NCI-H2227 (cell line): ENCODE measurements at regions not wholly inside any gene's neighbourhood (a gene's known extent, or its start where the extent isn't known, plus 50 kb on each side); places are given as distances from the start of the nearest gene placed in this dataset.

Experiments
- DNase-seq: peaks from one replicate; lab custom pipeline; 2025; ENCODE audit not compliant: unreplicated experiment; lab: John Stamatoyannopoulos, UW

- DNase-seq = no peak
These were observed 181.1 kb upstream of the SPEF2 start for GRCh38 chr5:35436400-35437057.

DNA sequence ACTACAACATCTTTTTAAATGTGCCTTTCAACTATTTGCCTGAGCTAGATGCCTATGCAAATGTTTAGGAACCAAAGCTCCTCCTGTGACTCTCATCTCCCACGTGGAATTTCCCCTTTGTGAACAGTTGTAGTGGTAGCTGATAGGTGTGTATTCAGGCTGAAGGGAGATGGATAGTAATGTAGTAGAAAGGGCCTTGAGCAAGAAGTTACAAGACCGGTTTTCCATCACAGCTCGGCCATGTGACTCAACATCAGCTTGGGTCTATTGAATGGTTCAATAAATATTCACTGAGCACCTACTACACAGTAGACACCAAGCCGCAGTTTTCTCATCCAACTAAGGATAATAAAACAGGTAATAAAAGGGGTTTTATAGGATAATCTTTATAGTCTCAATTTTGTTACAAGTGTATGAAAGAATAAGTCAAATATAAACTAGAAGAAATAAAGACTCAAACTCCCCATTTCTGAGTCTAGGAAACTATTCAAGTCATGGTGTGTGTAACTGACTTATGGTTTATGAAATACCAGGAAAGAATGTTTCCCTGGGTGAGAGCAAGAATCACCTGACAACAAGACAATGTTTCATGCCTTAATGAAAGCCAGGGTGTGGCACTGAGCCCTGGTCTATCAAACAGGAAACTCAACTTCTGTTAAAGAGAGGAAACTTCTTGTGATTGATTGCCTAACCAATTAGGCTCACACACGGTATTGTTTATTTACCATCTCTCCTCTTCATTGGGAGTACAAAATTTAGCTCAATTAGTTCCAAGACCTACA lies 187.1 kb upstream of the SPEF2 start:
- no peak for DNase-seq

- no peak for DNase-seq
These were observed 189.9 kb upstream of the PRLR start for GRCh38 chr5:35420200-35420599.

DNA sequence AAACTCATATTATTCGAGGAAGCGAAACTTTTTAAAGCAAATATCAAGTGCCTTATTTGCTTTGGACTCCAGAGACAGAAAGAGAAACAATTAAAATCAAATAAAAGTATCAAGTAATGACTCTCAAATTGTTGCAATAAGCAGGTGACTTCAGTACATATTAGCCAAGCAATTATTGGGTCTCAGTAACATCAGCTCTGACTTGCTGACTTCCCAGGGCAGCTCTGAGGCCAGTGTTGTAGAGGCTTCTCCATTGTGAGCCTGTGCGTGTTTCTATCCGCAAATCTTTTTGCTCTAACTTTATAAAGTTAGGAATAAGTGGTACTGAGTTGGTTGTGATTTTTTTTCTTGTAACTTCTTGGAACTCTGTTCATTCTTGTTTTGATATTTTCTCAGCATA lies 186.8 kb upstream of the PRLR start:
- no peak for DNase-seq

- no peak for DNase-seq
These were observed 186.1 kb upstream of the PRLR start for GRCh38 chr5:35416217-35416988.

GRCh38 chr5:35415309-35415708 lies 185.0 kb upstream of the PRLR start:
- no peak for DNase-seq

GRCh38 chr5:35409361-35409760 lies 179.1 kb upstream of the PRLR start:
- DNase-seq = no peak

- no peak for DNase-seq
These were observed 177.9 kb upstream of the PRLR start for GRCh38 chr5:35408146-35408545.

GRCh38 chr5:35407697-35408096 lies 177.4 kb upstream of the PRLR start:
- no peak for DNase-seq

- no peak for DNase-seq
These were observed 175.7 kb upstream of the PRLR start for GRCh38 chr5:35405938-35406337.

DNA sequence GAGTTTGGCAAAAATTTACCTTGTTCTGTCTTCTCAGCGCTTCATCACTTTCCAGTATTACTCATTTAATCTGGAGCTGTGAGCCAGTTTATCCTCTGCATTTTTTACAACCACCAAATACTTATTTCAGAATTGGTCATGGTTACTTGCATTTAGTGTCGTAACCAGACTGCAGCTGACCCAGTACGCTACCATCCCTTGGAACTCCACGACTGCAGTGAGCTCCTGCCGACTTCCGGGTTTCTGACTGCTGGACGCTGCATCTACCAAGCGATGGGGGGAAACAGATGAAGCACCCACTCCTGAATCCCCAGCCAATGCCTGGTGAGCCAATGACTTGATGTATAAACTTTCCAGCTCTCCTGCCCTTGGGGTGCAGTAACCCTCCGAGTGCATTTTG lies 174.4 kb upstream of the PRLR start:
- DNase-seq = no peak

- DNase-seq = no peak
These were observed 163.6 kb upstream of the PRLR start for GRCh38 chr5:35393901-35394300.

DNA sequence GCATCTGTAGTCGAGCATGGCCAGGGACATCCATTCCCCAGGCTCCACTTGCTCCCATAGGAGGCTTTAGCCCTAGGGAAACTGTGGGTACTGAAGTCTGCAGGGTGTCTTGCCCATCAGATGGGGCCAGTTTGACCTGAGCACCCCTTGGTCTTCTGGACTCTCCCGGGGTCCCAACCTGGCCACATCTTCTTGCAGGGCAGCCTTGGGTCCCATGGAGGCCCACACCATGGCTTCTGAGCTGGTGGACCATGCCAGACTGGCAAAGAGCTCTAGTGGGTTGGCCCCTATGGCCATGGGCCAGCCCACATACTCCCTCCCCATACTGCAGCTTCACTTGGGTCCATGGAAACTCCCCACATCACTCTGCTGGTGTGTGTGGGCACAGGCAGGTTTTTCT lies 154.4 kb upstream of the PRLR start:
- no peak for DNase-seq

- DNase-seq = no peak
These were observed 152.8 kb upstream of the PRLR start for GRCh38 chr5:35383041-35383440.

DNA sequence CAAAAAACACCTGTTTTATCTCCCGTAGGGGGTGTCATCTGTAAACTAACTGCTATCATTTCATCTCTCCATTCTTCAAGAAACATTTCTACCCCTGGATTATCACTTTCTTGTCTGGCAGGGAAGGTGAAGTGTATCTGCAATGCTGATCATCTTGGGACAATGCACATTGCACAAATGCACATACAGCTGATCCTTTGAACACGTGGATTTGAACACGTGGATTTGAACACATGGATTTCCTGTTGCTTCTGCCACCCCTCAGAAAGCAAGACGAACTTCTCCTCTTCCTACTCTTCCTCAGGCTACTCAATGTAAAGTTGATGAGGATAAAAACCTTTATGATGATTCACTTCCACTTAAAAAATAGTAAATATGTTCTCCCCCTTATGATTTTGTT lies 147.4 kb upstream of the PRLR start:
- DNase-seq = no peak

DNA sequence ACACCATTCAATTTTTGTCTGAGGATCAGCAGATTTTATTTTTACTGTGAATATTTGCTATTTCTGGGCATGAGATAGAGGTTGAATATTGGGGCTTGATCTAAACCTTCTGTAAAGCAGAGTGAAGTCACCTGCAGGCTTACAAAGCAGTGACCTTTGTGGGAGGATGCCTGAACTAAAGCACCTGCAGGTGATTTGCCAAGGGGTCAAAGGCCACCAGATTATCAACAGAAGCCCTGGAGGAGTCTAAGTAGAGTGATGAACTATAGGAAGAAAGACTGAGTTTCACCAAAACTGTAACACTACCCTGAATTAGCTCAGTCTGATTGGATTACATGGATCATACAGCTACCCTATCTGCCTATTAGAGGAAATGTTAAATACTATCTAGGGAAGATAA lies 144.3 kb upstream of the PRLR start:
- DNase-seq = no peak

DNA sequence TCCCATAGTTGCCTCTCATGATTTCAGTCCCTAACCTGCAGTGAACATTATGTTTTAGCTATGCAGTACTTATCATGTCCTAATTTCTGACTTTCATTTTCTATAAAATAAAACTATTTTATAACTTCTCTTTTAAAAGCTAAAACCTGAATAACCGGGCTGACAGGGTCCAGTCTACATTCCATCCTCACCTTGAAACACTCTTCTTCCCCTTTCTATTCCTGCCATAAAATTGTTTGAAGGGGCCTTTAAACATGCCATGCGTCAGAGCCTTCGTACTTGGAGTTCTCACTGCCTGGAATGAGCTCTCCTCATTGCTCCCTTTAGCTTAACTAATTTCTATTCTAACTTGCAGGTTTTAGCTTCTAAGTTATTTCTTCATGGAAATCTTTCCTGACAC lies 143.0 kb upstream of the PRLR start:
- DNase-seq = no peak

GRCh38 chr5:35372482-35372881 lies 142.2 kb upstream of the PRLR start:
- no peak for DNase-seq

GRCh38 chr5:35371951-35372426 lies 141.7 kb upstream of the PRLR start:
- no peak for DNase-seq

- no peak for DNase-seq
These were observed 140.6 kb upstream of the PRLR start for GRCh38 chr5:35370871-35371270.

GRCh38 chr5:35369965-35370790 lies 139.9 kb upstream of the PRLR start:
- peak; percentile 5 for DNase-seq
